Smooth muscle cell (in vitro differentiated cells): ENCODE measurements at regions not wholly inside any gene's neighbourhood (a gene's known extent, or its start where the extent isn't known, plus 50 kb on each side); places are given as distances from the start of the nearest gene placed in this dataset.

Experiments
- DNase-seq: peaks from one replicate; lab custom pipeline; 2025; ENCODE audit not compliant: unreplicated experiment; lab: John Stamatoyannopoulos, UW
- H2AFZ ChIP-seq: fragments of 200-600 bp; sonication (generic); 2 replicates; pipeline ENCODE4 v1.6.0; 2016; ENCODE audit warnings: antibody characterized with exemption, low read depth, mild to moderate bottlenecking
- H3F3A ChIP-seq: fragments of 200-600 bp; sonication (generic); 2 replicates; pipeline ENCODE4 v1.6.0; 2017; ENCODE audit warnings: antibody characterized with exemption, low read depth
- H3K27ac ChIP-seq: fragments of 200-600 bp; sonication (generic); 2 replicates; pipeline ENCODE4 v1.5.1; 2016; ENCODE audit warnings: low read depth, mild to moderate bottlenecking
- H3K27me3 ChIP-seq: fragments of 200-600 bp; sonication (generic); 2 replicates; pipeline ENCODE4 v1.6.1; 2016; ENCODE audit warnings: low read depth, mild to moderate bottlenecking
- H3K36me3 ChIP-seq: fragments of 200-600 bp; sonication (generic); 2 replicates; pipeline ENCODE4 v1.5.1; 2016; ENCODE audit warnings: low read depth
- H3K4me1 ChIP-seq: fragments of 200-600 bp; sonication (generic); 2 replicates; pipeline ENCODE4 v1.5.1; 2016; ENCODE audit warnings: low read depth
- H3K4me2 ChIP-seq: fragments of 200-600 bp; sonication (generic); 2 replicates; pipeline ENCODE4 v1.6.0; 2016; ENCODE audit warnings: mild to moderate bottlenecking
- H3K4me3 ChIP-seq: fragments of 200-600 bp; sonication (generic); 2 replicates; pipeline ENCODE4 v1.5.1; 2016; ENCODE audit warnings: mild to moderate bottlenecking
- H3K79me2 ChIP-seq: fragments of 200-600 bp; sonication (generic); 2 replicates; pipeline ENCODE4 v1.6.0; 2016; ENCODE audit warnings: low read depth, mild to moderate bottlenecking
- H3K9ac ChIP-seq: fragments of 200-600 bp; sonication (generic); 2 replicates; pipeline ENCODE4 v1.6.0; 2016; ENCODE audit warnings: low read depth
- H3K9me3 ChIP-seq: fragments of 200-600 bp; sonication (generic); replicated peaks from 2 replicates; pipeline ENCODE4 v1.5.1; 2016; ENCODE audit warnings: low read depth
- H4K20me1 ChIP-seq: fragments of 200-600 bp; sonication (generic); 2 replicates; pipeline ENCODE4 v1.6.0; 2016; ENCODE audit warnings: low read depth
- WGBS: methylation state at CpG from one replicate; pipeline ENCODE4 v1.1.7; 2016; ENCODE audit warnings: low lambda C conversion rate; 5-methylcytosine and 5-hydroxymethylcytosine counted together
- TF ChIP-seq, protein P1 (sequence below): fragments of 200-600 bp; sonication (generic); IDR thresholded peaks from 2 replicates; pipeline ENCODE4 v1.5.1; 2017; ENCODE audit warnings: borderline replicate concordance, mild to moderate bottlenecking, antibody characterized with exemption; ENCODE audit not compliant: insufficient read depth, poor library complexity, severe bottlenecking

DNA sequence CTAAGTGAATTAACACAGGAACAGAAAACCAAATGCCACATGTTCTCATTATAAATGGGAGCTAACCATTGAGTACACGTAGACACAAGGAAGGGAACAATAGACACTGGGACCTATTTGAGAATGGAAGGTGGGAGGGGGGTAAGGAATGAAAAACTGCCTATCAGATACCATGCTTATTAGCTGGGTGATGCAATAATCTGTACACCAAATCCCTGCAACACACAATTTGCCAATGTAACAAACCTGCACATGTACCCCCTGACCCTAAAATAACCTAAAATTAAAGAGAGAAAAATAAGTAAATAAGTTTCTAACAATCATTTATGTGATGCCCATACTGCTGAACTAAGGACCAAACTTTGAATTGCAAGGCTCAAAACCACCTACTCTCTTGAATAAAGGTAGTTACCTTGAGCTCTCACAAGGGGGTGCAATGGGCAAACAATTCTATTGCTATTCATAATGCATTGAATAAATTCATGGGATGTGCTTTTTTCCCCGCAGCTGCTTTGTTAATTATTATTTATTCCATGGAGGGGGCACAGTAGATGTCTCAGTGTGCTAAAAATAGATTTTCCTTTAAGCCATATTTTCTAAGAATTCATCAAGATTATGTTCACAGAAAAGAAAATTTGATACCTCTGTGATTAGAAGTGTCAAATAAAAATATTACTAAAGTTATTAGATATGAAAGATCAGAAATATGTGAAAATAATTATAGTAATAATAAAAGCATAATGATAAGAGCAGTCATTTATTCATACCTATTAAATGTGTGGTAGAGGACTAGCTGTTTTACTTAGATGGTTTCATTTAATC is 76.2 kb upstream of the PTPN3 start:
- H3K36me3 ChIP-seq: no peaks in the 10 kb centered on the region
- H3K79me2 ChIP-seq: no peaks in the 10 kb centered on the region
- H3K27me3 ChIP-seq: no peaks in the 10 kb centered on the region
- TF ChIP-seq, protein P1, sequence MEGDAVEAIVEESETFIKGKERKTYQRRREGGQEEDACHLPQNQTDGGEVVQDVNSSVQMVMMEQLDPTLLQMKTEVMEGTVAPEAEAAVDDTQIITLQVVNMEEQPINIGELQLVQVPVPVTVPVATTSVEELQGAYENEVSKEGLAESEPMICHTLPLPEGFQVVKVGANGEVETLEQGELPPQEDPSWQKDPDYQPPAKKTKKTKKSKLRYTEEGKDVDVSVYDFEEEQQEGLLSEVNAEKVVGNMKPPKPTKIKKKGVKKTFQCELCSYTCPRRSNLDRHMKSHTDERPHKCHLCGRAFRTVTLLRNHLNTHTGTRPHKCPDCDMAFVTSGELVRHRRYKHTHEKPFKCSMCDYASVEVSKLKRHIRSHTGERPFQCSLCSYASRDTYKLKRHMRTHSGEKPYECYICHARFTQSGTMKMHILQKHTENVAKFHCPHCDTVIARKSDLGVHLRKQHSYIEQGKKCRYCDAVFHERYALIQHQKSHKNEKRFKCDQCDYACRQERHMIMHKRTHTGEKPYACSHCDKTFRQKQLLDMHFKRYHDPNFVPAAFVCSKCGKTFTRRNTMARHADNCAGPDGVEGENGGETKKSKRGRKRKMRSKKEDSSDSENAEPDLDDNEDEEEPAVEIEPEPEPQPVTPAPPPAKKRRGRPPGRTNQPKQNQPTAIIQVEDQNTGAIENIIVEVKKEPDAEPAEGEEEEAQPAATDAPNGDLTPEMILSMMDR: peak; percentile 78
- no peaks in the 10 kb centered on the region for H3K9me3 ChIP-seq
- no peaks in the 10 kb centered on the region for H4K20me1 ChIP-seq
- no peak overlapping the region for H2AFZ ChIP-seq
- no peak overlapping the region for H3K27ac ChIP-seq
- H3K4me1 ChIP-seq: no peaks in the 10 kb centered on the region
- WGBS: 10% methylated on average over 2 of the region's 2 CpGs
- H3F3A ChIP-seq: no peaks in the 10 kb centered on the region
- H3K4me2 ChIP-seq: no peak overlapping the region
- H3K9ac ChIP-seq: no peak overlapping the region
- DNase-seq: no peak
- H3K4me3 ChIP-seq: no peak overlapping the region

DNA sequence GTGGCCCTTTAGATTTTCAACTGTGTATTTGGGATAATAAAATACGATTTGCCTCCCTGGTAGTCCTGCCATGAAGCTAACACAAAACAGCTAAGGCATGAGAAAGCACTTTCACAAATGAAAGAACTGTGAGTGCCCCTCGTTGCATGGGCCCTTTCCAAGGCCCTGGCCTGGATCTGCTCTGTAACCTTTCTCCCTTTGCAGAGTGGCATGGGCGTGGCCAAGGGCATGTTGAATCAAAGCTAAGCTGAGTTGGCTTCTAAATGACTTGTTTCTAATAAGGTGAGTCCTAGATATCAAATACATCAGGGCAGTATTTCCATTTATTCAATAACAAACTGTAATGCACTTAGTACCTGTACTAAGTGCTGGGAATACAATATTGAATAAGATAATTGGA is 78.7 kb upstream of the PTPN3 start:
- H3K27ac ChIP-seq: no peak overlapping the region
- no peak overlapping the region for H3K4me2 ChIP-seq
- WGBS: 77% methylated on average over 3 of the region's 3 CpGs
- no peaks in the 10 kb centered on the region for H4K20me1 ChIP-seq
- no peak overlapping the region for H2AFZ ChIP-seq
- TF ChIP-seq, protein P1: no peak
- DNase-seq: no peak
- no peaks in the 10 kb centered on the region for H3K79me2 ChIP-seq
- H3K27me3 ChIP-seq: no peaks in the 10 kb centered on the region
- no peaks in the 10 kb centered on the region for H3F3A ChIP-seq
- no peaks in the 10 kb centered on the region for H3K36me3 ChIP-seq
- H3K9me3 ChIP-seq: no peaks in the 10 kb centered on the region
- no peak overlapping the region for H3K4me3 ChIP-seq
- H3K9ac ChIP-seq: no peak overlapping the region
- no peaks in the 10 kb centered on the region for H3K4me1 ChIP-seq

DNA sequence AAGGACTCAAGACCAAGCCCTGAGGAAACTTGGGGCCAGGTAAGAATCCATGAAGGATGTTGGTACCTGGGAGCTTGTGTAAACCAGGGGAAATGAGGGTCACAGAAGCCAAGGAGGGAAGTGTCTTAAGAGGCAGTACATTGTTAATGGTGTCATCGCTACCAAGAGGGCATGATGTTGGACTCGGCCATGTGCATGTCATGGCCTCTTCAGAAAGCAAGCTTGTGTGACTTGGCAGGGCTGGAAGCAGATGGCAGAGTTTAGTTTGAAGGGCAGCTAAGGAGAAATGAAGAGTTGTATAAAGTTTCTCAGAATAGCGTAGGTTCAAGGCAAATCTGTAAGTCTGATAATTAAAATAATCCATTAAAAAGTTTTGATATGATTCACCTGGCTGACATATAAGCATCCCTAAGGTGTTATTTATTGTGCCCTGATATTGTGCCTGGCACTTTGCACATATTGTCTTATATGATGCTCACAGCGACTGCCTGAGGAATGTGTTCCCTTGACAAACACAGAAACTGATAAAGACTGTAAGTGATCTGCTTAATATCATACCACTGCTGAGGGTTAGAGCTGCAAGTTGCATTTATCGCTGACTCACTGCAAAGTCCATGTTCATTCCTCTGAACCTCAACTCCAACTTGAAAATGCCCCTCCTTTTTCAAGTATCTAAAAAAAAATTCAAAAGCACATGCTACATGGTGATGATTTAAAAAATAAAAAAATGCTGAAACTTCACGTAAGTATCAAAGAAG is 81.3 kb upstream of the PTPN3 start:
- H3K36me3 ChIP-seq: no peaks in the 10 kb centered on the region
- H2AFZ ChIP-seq: no peak overlapping the region
- no peaks in the 10 kb centered on the region for H3K79me2 ChIP-seq
- H3K4me1 ChIP-seq: no peaks in the 10 kb centered on the region
- no peak for DNase-seq
- no peak overlapping the region for H3K9ac ChIP-seq
- no peak overlapping the region for H3K4me3 ChIP-seq
- H3K27me3 ChIP-seq: no peaks in the 10 kb centered on the region
- no peak overlapping the region for H3K27ac ChIP-seq
- TF ChIP-seq, protein P1: no peak
- no peaks in the 10 kb centered on the region for H4K20me1 ChIP-seq
- no peaks in the 10 kb centered on the region for H3K9me3 ChIP-seq
- no peaks in the 10 kb centered on the region for H3F3A ChIP-seq
- 61% methylated on average over 6 of the region's 6 CpGs for WGBS
- H3K4me2 ChIP-seq: no peak overlapping the region

DNA sequence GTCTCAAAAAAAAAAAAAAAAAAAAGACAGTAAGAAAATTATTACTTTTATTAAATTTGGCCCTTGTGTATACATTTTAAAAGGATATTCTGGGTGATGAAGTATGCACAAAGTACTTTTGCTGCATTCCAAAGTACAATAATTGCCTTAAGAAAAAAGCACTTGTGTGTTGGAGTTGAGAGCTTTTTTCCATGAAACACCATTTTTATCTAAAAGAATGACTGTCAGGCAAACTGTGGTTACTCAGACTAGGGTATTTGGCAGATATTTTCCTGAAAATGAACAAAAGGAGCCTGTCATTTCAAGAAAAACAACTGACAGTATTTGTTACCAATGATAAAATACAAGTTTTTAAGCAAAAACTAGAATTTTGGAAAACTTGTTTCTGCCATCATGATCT is 84.3 kb upstream of the PTPN3 start:
- H3K79me2 ChIP-seq: no peaks in the 10 kb centered on the region
- TF ChIP-seq, protein P1: no peak
- no peaks in the 10 kb centered on the region for H4K20me1 ChIP-seq
- H3K9me3 ChIP-seq: no peaks in the 10 kb centered on the region
- no peaks in the 10 kb centered on the region for H3K4me1 ChIP-seq
- no peak overlapping the region for H3K27ac ChIP-seq
- DNase-seq: no peak
- H3K4me2 ChIP-seq: no peak overlapping the region
- no peak overlapping the region for H3K4me3 ChIP-seq
- no peaks in the 10 kb centered on the region for H3K36me3 ChIP-seq
- H2AFZ ChIP-seq: no peak overlapping the region
- no peak overlapping the region for H3K9ac ChIP-seq
- no peaks in the 10 kb centered on the region for H3F3A ChIP-seq
- no peaks in the 10 kb centered on the region for H3K27me3 ChIP-seq
